ENCODE measurements at regions not wholly inside any gene's neighbourhood (a gene's known extent, or its start where the extent isn't known, plus 50 kb on each side); places are given as distances from the start of the nearest gene placed in this dataset.
"Not testable (repeated sequence)": the region's sequence is repeated elsewhere in the genome, so short reads cannot be mapped to it uniquely, and the experiment has no call there.

DNA sequence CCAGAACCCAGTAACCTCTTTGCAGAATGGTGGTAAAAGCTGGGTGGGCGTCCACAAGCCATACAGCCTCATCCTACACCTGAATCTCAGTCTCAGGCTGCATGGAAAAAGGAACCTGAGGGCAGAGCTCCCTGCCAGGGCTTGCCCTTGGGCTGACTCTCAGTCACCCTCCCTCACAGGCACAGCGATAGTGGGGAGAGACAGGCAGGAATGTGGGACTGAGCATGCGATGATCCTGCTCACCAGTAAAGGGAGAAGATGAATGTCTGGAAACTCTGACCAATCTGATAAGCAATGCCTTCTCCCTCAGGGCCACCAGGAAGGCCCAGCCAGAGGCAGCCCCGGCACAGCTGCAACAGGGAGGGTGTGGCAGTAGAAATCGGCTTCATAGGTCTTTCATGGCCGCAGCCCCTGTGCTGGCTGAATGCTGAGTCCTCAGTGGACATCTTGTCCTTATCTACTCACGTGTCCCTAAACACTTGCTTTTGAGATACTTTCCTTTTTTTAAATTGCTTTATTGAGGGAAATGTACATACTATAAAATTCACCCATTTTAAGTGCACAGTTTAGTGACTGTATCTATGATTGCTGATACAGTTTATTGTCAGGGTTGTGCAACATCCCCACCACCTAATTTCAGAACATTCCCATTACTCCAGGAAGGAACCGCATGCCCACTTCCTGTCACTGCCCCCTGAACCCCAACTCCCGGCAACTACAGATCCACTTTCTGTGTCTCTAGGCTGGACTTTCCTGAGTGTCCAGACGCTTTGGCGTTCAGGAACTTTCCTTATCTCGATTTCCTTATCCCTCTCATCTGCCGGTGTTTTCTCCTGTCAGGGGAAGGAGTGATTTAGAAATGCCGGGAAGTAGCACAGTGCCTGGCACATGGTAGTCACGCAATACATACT is 258.1 kb downstream of the PCNX1 start:
- DNase-seq: no peak

DNA sequence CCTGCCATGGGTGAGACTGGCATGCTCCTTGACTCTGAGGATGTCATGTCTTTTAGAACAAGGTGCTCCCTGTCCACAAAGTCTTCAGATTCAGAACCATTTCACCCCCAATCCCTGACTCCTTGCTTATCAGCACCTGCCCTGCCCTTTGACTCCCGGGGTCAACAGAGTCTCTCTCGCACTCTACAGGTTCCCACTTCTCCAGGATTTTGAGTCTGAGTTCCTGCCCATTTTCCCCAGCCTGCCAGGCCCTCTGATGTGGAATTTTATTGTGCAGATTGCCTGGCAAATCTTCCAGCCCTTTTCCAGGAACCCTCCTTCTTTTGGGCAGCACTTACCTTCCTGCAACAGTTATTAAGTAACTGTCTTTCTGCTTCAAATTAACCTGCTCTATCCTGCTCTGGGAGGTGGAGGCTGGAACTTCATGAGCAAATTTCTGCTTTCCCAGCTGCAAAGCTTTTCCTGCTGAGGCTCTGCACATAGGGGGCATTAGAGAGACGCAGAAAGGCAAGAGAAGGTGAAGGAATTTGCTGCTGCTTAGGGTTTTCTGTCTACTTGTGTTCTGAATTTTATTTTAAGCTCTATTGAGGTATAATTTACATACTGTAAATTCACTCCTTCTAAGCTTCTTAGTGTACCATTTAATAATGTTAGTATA is 259.1 kb downstream of the PCNX1 start:
- no peak for DNase-seq

DNA sequence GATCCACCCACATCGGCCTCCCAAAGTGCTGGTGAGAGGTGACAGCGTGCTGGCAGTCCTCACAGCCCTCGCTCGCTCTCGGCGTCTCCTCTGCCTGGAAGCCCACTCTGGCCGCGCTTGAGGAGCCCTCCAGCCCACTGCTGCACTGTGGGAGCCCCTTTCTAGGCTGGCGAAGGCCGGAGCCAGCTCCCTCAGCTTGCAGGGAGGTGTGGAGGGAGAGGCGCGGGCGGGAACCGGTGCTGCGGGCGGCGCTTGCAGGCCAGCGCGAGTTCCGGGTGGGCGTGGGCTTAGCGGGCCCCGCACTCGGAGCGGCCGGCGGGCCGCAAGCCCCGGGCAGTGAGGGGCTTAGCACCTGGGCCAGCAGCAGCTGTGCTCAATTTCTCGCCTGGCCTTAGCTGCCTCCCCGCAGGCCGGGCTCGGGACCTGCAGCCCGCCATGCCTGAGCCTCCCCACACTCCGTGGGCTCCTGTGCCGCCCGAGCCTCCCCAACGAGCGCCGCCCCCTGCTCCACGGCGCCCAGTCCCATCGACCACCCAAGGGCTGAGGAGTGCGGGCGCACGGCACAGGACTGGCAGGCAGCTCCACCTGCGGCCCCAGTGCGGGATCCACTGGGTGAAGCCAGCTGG is 260.2 kb downstream of the PCNX1 start:
- not testable (repeated sequence) for DNase-seq

DNA sequence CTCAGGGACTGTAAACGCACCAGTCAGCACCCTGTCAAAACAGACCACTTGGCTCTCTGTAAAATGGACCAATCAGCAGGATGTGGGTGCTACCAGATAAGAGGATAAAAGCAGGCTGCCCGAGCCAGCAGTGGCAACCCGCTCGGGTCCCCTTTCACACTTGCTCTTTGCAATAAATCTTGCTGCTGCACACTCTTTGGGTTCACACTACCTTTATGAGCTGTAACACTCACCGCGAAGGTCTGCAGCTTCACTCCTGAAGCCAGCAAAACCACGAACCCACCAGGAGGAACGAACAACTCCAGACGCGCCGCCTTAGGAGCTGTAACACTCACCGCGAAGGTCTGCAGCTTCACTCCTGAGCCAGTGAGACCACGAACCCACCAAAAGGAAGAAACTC is 260.9 kb downstream of the PCNX1 start:
- DNase-seq: not testable (repeated sequence)

DNA sequence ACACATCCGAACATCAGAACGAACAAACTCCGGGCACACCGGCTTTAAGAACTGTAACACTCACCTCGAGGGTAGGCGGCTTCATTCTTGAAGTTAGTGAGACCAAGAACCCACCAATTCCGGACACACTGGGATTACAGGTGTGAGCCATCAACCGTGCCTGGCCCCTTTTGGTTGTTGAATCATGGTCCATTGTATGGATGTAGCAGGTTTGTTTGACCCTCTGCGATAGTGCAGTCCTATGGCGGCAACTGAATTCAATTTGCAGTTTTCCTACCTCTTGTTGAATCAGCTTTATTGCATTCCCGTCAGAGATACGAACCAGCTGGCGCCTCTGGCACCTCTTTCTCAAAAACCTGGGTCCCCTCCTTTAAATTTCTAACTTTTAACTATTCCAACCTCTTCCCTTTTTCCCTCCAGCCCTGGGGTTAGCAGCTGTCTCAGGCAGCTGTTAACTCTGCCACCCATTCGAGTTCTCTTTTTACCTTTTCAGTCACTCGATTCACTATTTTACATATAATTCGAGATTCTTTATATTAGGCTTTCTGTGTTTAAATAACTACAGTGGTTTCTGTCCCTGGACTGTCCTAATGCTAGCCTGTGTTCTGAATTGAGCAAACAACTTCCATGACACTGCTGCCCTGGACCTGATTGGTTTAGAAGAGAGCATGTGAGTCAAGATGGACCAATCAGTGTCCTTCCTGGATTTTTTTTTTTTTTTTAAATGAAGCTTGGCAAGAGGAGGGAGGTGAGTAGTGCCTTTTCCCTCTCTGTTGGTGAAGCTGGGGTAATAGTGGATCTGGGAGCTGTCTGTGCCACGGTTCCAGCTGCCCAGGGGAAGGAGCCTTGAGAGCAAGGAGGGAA is 261.5 kb downstream of the PCNX1 start:
- no peak for DNase-seq

DNA sequence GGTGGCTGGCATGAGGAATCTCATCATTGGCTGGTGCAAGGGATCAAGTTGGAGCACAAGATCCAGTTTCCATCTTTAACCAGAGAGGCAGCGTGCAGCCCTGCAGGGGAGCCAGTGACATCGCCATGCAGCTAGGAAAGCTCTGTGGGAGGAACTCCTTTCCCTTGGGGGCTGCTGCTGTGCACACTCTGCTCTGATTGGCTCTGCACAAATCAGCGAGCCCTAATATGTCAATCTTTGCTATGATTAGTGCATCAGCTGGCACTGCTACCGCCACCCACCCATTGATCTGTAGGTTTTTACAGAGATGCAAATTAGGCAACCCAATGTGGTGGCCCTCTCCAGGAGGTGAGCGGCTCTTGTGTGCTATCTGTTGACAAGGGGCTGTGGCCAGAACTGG is 262.6 kb downstream of the PCNX1 start:
- no peak for DNase-seq

DNA sequence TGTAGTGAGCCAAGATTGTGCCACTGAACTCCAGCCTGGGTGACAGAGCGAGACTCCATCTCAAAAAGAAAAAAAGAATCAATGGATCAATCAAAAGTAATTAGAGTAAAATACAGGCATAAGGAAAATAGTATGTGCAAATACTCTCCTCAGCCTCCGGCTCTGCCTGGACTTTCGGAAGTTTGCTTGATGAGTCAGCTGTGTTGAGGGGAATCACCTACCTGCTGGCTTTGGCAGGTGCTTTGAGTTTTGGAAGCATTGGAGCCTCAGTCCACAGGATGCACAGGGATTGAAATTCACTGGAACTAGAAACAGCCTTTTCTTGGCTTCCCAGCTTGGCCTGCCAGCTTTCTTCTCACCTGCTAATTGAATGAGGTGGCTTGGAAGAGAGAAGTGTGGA is 268.2 kb downstream of the PCNX1 start:
- DNase-seq: no peak

DNA sequence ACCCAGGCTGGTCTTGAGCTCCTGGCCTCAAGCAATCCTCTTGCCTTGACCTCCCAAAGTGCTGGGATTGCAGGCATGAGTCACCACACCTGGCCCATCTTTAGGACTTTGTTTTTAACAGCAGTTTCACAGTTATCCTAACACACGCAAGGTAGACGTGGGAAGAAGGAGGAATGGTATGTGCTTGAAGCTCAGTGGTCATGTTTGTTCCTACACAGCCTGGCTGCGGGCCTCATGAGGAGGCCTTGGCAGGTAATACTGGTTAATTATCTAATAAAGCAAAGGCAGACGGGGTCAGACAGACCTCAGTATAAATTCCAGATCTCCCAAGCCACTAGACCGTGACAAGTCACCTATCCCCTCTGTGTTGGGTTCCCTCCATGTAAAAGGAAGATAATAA is 271.8 kb downstream of the PCNX1 start:
- no peak for DNase-seq

DNA sequence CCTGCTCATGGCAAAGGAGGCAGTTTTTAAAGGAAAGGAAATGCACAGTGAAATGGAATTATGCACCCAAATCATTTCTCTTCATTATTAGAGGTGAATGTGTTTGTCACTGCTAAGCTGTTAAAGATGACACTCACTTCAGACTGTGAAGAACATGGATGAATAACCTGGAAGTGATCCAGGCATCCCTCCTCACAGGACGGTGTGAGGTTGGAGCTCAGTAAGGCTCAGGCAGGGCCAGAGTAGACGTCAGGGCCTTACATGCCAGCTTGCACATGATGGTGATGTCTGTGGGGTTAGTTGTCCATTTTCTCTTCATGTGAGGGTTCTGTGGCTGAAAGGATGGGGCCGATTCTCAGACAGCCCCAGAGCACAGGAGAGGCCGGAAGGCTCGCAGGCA is 273.1 kb downstream of the PCNX1 start:
- DNase-seq: no peak

DNA sequence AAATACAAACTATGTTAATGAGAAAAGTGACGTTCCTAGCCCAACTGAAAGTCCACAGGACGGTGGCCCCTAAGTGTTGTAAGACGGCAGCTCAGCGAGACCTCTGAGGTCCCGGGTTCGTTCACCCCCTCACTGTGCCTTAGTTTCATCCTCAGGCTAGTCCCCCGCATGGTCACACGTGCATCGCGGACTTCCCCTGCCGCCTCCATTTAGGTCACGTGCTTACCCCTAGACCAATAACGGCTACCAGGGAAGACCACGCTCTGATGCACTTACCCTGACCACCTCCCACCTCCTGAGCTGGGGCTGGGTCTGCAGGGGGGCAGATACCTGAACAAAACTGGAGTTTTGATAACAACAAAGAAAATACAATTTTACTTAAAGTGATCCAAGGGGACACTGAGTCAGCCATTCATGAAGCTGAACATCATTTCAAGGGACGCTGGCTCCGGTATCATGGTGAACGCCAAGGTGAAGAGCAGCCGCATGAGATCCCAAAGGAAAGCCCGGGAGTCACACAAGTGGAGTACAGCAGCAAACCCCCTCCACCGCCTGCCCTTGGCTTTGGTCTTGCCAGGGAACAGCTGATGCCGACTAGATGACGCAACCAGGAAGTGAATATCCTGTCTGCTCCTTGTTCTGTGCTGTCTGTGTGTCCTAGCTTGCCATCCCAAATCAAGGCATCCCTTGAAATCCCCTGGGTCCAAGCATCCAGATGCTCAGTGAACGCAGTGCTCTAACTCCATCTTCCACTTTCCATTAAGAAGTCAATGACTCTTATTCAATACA is 274.1 kb downstream of the PCNX1 start:
- DNase-seq: no peak

DNA sequence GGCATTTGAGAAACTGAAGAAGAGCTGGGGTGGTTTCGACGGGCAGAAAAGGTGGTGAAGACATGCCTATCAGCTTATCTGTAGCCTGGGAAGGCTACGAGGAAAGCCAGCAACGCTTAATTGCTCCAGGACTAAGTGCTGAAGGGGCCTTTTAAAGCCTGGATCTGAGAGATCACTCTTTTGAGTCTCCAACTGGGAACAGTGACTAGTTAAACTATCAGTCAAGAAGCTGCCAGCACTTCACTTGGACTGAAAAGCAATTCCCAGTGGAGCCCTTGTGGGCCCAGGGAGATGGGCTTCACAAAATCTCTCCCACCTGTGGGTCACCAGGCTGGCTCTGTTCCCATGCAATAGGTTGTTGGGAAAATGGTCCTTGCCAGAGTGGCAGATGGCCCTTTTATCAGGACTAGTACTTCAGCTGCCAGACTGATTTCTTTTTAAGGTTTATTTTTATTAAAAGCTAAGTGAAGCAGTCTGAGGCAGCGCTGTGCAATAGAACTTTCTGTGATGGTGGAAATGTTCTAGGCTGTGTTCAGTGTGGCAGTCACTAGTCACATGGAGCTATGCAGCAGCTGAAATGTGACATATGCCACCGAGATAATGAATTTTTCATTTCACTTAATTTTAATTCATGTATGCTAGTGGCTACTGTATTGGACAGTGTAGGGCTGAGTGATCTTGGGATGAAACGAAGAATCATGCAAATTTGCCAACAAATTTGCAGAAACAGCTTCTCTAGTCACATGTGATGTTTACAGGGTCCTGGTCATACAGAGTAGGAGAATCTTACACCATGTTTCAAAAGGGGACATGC is 276.8 kb downstream of the PCNX1 start:
- no peak for DNase-seq

DNA sequence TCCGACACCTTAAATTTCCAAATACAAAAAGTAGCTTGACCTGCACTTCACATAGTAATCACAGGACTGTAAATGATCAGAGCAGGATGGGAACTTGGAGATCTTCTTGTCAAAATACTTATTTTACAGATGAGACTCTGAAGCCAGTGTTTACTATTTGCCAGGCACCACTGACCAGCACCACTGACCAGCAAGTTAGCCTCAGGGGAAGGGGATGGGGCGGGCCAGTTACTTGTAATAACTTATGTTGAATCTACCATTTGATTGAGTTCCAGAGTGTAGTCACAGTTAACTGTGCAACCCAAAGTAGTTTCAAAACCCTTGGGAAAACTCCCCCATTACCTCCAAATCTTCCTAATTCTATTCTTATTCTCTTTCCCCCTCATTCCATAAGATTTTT is 278.4 kb downstream of the PCNX1 start:
- DNase-seq: no peak

DNA sequence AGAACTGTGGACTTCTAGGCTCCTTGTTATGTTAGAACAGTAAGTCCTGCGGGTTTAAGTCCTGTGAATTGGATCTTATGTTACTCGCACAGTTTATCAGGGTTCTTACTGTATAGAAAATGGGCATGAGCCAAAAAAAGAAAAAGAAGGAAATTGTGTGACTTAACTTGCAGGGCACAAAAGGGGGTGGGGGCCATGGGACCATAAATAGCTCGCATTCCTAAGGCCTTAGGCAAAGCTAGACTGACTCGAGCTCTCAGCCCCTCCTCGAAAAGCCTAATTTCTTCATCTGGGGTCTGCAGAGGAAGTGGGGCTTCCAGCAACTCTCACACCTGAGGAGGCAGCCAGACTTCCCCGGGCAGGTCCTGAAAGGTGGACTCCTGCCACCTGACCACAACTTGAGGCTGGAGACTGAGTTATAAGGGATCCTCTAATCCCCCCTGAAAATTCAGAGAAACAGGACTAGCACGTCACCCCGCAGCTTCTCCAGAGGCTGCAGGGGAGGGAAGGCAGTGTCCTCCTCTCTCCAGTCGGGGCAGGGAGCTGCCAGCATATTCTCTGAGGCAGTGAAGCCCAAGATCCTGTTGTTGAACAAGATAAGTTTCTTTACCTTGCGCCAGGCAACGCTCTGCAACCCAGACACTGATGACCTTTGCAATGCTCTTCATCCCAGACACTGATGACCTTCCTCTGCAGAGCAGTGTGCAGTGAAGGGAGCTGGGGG is 280.5 kb downstream of the PCNX1 start:
- no peak for DNase-seq

DNA sequence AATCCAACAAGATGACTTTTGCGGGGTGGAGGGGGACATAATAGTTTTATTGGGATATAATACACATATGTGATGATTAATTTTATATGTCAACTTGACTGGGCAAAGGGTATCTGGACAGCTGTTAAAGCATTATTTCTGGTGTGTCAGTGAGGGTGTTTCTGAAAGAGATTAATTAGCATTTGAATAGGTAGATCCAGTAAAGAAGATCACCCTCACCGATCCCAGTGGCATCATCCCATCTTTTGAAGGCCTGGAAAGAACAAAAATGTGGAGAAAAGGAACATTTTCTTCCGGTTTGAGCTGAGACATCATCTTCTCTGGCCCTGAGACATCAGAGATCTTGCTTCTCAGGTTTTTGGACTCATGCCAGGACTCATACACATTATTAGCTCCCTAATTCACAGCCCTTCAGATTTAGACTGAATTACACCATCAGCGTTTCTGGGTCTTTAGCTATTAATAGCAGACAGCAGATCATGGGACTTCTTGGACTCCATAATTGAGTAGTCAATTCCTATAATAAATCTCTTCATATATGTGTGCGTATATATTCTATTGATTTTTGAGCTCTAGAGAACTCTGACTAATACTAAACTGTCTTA is 283.6 kb downstream of the PCNX1 start:
- no peak for DNase-seq

DNA sequence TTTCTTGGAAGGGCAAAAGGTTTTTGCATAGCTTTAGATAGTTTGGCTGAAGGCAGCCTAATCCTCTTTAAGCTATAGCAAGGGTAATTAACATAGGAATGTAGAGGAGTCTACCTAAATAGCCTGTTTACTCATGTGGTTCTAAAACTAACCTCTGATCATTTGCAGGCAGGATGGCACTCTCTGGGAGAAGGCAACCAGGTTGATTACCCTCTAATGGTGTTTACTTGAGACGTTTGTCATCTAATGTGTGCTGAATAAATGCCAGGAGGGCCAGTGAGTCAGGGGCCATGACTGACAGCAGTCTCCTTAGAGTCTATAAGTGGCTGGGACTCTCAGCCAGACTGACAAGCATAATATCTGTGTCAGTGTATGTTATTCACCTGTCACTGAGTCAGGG is 286.4 kb downstream of the PCNX1 start:
- DNase-seq: no peak

DNA sequence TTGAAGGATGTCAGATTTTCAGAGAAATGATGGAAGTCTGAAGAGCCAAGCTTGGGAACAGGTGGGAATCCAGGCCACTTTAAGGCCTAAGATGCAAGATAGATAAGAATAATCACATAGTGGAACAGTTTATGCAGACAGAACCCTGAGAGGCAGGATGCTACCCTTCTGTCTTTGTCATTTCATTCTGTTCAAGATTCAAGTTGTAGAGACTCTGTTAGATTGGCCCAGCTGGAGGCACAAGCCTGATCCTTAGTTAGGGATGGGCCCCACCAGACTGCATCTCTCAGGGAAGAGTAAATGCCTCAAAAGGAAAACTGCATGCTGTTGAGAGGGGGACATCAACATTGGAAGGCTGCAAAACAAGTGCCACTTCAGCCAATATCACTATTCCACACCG is 287.0 kb downstream of the PCNX1 start:
- DNase-seq: no peak

DNA sequence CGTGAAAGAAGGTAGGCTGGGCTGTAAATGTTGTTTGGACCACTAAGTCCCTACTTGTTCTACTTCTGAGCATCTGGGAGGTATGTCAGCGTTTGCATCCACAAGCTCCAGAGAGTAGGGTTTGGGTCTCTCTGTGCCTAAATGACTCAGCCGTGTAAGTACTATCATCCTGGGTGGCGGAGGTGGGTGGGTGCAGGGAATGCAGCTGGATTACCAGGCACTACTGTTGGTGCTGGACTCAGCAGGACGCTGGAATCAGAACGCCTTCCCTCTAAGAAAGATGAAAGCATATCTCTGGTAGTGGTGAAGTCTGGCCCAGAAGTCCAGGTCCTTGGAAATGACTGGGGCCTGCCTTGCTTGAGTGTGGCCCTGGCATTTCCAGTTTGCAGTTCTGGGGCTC is 289.7 kb downstream of the PCNX1 start:
- DNase-seq: no peak

DNA sequence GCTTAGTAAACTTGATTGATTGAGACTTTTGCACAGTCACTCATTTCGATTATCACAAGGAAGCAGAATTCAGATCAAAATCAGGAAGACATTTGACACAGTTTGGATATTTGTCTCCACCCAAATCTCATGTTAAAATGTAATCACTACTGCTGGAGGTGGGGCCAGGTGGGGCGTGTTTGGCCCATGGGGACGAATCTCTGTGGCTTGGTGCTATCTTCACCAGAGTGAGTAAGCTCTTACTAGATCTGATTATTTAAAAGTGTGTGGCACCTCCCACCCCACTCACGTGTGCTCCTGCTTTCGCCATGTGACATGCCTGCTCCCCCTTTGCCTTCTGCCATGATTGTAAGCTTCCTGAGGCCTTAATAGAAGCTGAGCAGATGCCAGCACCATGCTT is 291.4 kb downstream of the PCNX1 start:
- DNase-seq: no peak

DNA sequence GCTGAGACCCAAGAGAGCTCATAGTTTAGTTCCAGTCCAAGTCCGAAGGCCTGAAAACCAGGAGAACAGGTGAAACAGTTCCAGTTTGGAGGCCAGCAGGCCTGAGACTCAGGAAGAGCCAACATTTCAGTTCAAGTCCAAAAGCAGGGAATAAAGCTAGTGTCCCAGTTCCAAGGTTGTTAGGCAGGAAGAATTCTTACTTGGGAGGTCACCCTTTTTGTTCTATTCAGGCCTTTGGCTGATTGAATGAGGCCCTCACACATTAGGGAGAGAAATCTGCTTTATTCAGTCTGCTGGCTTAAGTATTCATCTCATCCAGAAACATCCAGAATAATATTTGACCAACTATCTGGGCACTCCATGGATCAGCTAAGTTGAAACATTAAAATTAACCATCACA is 294.6 kb downstream of the PCNX1 start:
- no peak for DNase-seq

DNA sequence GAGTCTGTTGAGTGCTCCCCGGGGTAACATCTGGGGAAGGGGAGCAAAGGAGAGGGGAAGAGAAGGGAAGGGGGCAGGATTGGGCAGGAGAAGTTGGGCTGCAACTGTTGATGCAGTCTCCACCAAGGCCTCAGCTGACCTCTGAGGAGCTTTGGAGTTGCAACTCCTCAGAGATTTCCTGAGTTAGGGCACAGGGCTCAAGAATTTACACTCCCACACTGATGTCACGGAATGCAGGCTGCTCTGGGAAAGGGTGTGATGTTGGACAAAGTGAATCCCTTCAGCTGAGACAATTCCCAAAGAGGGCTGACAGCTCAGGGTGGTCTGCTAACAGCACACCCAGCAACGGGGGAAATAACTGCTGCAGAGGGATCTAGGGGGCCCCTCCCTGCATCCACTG is 295.6 kb downstream of the PCNX1 start:
- DNase-seq: no peak
